Thoracic aorta (tissue), 2 donors: ENCODE measurements at regions not wholly inside any gene's neighbourhood (a gene's known extent, or its start where the extent isn't known, plus 50 kb on each side); places are given as distances from the start of the nearest gene placed in this dataset.

ENCODE experiments used
- ATAC-seq: fragments of 150-250 bp; one replicate; pipeline ENCODE4 v1.8.0; 2017; ENCODE audit warnings: low read depth; ENCODE audit not compliant: insufficient number of reproducible peaks, low FRiP score
- DNase-seq: peaks from one replicate; pipeline ENCODE4 v3.0.0-alpha.2; 2020; ENCODE audit warnings: low spot score
- H3K27ac ChIP-seq, 2 donors: fragments of 200-600 bp; sonication (generic); 1 replicate in 1 of 2; 2 replicates in 1 of 2; pipeline ENCODE4 v1.5.1; 2016; ENCODE audit warnings: mild to moderate bottlenecking in 2 of 2, moderate library complexity in 2 of 2
- H3K27me3 ChIP-seq: fragments of 200-600 bp; sonication (generic); replicated peaks from 2 replicates; pipeline ENCODE4 v1.6.0; 2016; ENCODE audit warnings: mild to moderate bottlenecking; ENCODE audit not compliant: insufficient read depth
- H3K36me3 ChIP-seq: fragments of 200-600 bp; sonication (generic); one replicate; pipeline ENCODE4 v1.5.1; 2016
- H3K4me1 ChIP-seq, 2 donors: fragments of 200-600 bp; sonication (generic); 1 replicate in 1 of 2; 2 replicates in 1 of 2; pipeline versions ENCODE4 v1.5.1 to v1.6.0; 2016; ENCODE audit warnings: low read depth in 2 of 2, mild to moderate bottlenecking in 1 of 2; ENCODE audit not compliant: control insufficient read depth in 1 of 2
- H3K4me3 ChIP-seq: fragments of 200-600 bp; sonication (generic); 2 replicates; pipeline ENCODE4 v1.5.1; 2016; ENCODE audit warnings: mild to moderate bottlenecking
- H3K9me3 ChIP-seq: fragments of 200-600 bp; sonication (generic); 2 replicates; pipeline ENCODE4 v1.5.1; 2016
- CTCF ChIP-seq: fragments of 200-600 bp; sonication (generic); IDR thresholded peaks from one replicate; pipeline ENCODE4 v1.5.1; 2019; ENCODE audit warnings: antibody characterized with exemption

GRCh38 chr2:125455110-125455509, 1200.8 kb upstream of the GYPC start:
- Histone ChIP-seq H3K4me1 (no peaks in the 10 kb centered on the region), H3K4me3 (no peak overlapping the region), H3K36me3 (no peaks in the 10 kb centered on the region), H3K27me3 (no peaks in the 10 kb centered on the region), H3K9me3 (no peaks in the 10 kb centered on the region), H3K27ac (no peak overlapping the region)
- no peak for ATAC-seq
- DNase-seq: no peak
- TF ChIP-seq CTCF: no peak

- Histone ChIP-seq H3K9me3 (no peaks in the 10 kb centered on the region), H3K27ac (no peak overlapping the region), H3K36me3 (no peaks in the 10 kb centered on the region), H3K4me3 (no peak overlapping the region), H3K27me3 (no peaks in the 10 kb centered on the region), H3K4me1 (no peaks in the 10 kb centered on the region)
- no peak for TF ChIP-seq CTCF
- ATAC-seq: no peak
- DNase-seq: no peak
Measured at GRCh38 chr2:125456693-125457363, 1199.1 kb upstream of the GYPC start.

GRCh38 chr2:125471963-125472362, 1184.0 kb upstream of the GYPC start:
- no peak overlapping the region for H3K4me3 ChIP-seq
- TF ChIP-seq CTCF: no peak
- H3K36me3 ChIP-seq: no peaks in the 10 kb centered on the region
- no peaks in the 10 kb centered on the region for H3K9me3 ChIP-seq
- no peaks in the 10 kb centered on the region for H3K27me3 ChIP-seq
- DNase-seq (no peak), ATAC-seq (no peak)
- H3K27ac ChIP-seq: no peak overlapping the region
- no peaks in the 10 kb centered on the region for H3K4me1 ChIP-seq

- Histone ChIP-seq H3K27me3 (no peaks in the 10 kb centered on the region), H3K9me3 (no peaks in the 10 kb centered on the region), H3K4me3 (no peak overlapping the region), H3K4me1 (no peaks in the 10 kb centered on the region), H3K27ac (no peak overlapping the region), H3K36me3 (no peaks in the 10 kb centered on the region)
- ATAC-seq (no peak), DNase-seq (no peak)
- no peak for TF ChIP-seq CTCF
Measured at GRCh38 chr2:125479143-125479636, 1176.8 kb upstream of the GYPC start.

- no peak for TF ChIP-seq CTCF
- Histone ChIP-seq H3K27ac (no peak overlapping the region), H3K9me3 (peaks cover 3% of the 10 kb centered on the region), H3K4me3 (no peak overlapping the region), H3K36me3 (no peaks in the 10 kb centered on the region), H3K27me3 (no peaks in the 10 kb centered on the region), H3K4me1 (no peaks in the 10 kb centered on the region)
- ATAC-seq: no peak
- no peak for DNase-seq
Measured at GRCh38 chr2:125490308-125490707, 1165.7 kb upstream of the GYPC start.
